Inferior parietal cortex (tissue), 1 donor: ENCODE measurements at regions not wholly inside any gene's neighbourhood (a gene's known extent, or its start where the extent isn't known, plus 50 kb on each side); places are given as distances from the start of the nearest gene placed in this dataset.

Experiments used
- DNase-seq: peaks from one replicate; pipeline ENCODE4 v3.0.0-alpha.2; 2016; ENCODE audit errors: extremely low spot score

DNA sequence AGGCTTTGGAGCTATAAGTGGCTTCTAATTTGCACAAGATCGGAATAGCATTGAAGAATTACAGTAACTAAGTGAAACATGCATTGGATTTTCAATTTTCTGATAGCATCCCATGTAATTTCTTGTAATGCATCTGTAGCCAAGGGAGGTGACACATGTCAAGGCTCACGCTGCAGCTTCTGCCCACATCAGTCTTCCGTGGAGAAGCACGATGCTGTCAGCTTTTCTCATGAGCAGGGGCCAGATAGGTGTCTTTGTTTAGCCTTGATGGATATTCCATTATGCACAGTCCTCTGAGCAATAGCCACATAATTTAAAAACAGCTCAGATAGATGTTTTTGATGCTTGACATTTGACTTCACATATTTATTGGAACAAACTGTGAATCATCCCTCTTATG is 1046.9 kb upstream of the EEF2KMT start:
- DNase-seq: no peak

DNA sequence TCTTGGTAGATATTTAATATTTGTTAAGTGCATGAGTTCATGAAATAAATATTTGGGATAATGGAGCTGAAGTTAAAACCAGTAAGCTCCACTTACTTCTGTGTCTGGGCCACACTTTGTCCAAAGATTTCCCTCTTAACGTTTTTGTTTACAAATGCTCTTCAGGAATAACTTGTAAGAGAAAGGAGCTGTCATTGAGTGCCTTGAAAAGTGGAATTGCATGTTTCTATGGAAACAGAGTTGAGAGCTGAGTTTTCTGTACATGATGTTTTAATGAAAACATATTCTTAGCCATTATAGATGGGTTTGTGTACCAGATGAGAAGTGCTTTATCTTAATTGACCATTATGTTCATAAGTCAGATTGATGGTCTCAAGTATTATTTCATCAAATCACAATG is 1045.4 kb upstream of the EEF2KMT start:
- no peak for DNase-seq

- DNase-seq: no peak
Measured at GRCh38 chr16:6133009-6133557, 1035.5 kb upstream of the EEF2KMT start.

- DNase-seq: peak; percentile 46
Measured at GRCh38 chr16:6132121-6132520, 1034.5 kb upstream of the EEF2KMT start.

- peak; percentile 48 for DNase-seq
Measured at GRCh38 chr16:6131526-6132050, 1034.0 kb upstream of the EEF2KMT start.

- no peak for DNase-seq
Measured at GRCh38 chr16:6125483-6126259, 1028.1 kb upstream of the EEF2KMT start.

- DNase-seq: no peak
Measured at GRCh38 chr16:6124136-6124535, 1026.5 kb upstream of the EEF2KMT start.

- DNase-seq: no peak
Measured at GRCh38 chr16:6122401-6122800, 1024.8 kb upstream of the EEF2KMT start.

DNA sequence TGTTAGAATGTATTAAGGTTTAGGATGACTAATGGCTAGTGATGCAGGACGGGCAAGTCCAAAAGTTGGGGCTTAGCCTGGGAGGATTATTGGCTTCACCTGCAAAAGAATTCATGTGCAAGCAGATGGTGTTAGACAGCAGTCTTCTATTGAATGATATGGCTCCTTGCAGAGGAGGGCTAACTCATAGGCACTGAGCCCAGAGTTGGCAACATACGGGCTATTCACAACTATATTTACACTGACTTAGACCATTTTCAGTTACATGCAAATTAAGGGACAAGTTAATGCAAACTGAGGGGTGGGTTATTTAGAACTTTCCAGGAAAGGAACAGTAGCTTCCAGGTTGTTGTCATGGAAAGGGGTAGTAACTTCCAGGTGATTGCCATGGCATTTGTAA is 1017.1 kb upstream of the EEF2KMT start:
- DNase-seq: no peak

GRCh38 chr16:6113749-6114148 is 1016.2 kb upstream of the EEF2KMT start:
- no peak for DNase-seq

GRCh38 chr16:6112700-6113099 is 1015.1 kb upstream of the EEF2KMT start:
- DNase-seq: no peak

DNA sequence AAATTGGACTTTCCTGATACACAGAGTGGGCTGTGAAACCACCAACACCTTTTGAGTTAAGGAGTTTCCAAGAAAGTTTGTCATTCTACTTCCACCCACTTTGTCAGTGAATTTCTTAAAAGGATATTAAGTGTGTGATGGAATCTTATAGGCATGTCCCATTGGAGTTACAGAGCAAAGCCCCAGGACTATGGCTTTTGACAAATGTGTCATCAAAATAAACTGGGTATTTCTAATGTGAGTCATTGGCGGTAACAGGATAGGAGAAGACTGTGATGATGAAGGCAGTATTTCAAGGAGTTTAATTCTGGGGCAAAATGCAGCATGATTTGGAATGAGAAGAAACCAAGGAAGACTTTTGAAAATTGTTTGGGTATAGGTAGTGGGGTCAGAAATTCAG is 1013.8 kb upstream of the EEF2KMT start:
- no peak for DNase-seq

DNA sequence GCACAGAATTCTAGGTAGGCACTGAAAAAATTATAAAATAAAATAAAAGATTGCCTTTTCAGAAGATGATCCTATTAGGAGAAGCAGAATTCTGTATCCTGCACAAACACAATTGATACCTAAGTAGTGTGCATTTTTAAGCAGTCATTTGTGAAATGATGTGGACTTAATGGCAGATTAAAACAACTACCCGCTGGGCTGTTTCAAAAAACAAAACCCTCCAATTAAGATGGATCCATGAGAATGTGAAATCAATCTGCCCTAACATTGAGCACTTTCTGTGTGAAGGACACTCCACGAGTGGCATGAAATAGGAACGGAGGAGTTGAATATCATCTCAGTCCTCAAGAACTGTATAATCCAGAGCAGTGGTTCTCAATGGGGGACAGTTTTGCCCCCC is 1012.8 kb upstream of the EEF2KMT start:
- DNase-seq: no peak

GRCh38 chr16:6106061-6106460 is 1008.5 kb upstream of the EEF2KMT start:
- DNase-seq: no peak

DNA sequence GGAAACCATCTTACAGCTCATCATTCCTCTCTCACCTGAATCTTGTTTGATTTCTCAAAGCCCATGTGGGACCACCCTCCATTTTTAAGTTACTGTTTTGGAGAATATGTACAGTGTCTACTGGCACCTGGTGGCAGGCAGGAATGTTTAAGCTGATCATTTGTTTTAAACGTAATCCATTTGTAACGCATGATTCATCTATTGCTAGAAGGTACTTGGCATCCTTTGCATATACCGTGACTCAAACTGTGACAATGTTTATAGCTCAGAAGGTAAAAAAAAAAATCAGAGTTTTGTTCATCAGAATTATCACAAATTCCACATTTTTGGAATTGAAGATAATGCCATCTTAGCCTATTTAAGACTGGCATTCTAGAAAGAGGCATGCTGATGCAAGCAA is 1007.5 kb upstream of the EEF2KMT start:
- peak; percentile 7 for DNase-seq

DNA sequence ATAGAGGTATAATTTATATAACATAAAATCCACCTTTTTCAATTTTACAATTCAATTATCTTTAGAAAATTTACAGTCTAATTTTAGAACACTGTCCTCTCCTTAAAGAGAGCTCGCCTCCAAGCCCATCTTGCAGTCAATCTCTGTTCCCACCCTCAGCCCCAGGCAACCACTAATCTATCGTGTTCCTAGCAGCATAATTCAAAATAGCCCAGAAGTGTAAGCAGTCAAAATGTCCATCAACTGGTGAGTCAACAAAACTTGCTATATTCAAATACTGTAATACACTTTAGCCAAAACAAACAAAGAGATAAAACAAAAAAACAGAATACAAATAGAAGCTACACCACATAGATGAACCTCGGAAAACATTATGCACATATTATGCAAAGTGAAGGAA is 1006.8 kb upstream of the EEF2KMT start:
- DNase-seq: no peak

DNA sequence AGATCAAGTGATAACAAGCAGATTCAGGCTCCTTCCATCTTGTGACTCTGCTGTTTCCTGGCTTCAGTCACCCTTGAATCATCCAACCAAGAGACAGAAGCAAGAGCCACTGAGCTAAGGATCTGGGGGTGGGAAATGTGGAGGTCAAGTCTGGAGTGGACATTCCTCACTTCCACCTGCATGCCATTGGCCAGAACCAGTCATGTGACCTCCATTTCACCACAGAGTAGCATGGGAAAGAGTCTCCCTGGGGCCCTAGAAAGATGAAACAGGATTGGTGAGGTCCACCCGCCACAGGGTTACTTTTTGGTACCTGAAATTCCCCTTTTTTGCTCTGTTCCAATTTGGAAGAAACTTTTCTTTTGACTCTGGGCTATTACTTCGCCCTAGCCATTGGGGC is 1006.0 kb upstream of the EEF2KMT start:
- DNase-seq: no peak

GRCh38 chr16:6099102-6099501 is 1001.5 kb upstream of the EEF2KMT start:
- DNase-seq: no peak

DNA sequence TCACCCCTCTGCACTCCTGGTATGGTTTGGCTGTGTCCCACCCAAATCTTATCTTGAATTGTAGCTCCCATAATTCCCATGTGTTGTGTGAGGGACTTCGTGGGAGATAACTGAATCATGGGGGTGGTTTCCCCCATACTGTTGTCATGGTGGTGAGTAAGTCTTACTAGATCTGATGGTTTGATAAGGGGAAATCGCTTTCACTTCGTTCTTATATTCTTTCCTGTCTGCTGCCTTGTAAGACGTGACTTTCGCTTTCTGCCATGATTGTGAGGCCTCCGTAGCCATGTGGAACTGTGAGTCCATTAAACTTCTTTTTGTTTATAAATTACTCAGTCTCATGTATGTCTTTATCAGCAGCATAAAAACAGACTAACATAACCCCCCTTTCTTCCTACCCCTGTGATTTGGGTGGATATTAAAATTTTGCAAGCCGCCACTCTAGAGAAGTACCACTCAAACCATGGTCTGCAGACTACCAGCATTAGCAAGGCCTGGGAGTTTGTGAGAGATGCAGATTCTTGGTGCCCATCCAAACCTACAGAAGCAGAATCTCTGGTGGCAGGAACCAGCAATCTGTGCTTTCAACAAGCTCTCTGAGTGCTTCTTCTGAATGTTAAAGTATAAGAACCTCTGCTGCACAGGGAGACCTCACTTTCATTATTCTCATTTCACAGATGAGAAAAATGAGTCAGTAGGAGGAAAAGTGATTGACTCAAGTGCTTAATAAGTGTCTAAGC is 999.5 kb upstream of the EEF2KMT start:
- DNase-seq: no peak

DNA sequence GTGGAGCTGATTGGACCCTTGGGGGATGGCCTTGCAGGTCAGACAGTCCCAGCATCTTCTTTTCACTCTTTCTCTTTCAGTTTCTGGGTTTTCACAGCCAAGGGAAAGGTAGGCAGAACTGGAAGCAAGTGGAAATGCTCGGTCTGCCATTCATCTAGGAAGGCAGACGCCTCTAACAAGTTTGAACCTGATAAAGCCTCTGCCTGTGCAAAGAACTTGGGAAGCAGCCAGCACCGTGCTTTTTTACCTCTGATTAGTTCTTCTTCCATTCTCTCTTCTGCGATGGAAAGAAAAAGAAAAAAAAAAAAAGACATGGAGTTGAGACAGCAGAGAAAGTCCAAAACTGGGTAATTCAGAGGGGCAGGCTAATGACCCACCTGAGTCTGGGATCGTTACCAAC is 997.8 kb upstream of the EEF2KMT start:
- no peak for DNase-seq

DNA sequence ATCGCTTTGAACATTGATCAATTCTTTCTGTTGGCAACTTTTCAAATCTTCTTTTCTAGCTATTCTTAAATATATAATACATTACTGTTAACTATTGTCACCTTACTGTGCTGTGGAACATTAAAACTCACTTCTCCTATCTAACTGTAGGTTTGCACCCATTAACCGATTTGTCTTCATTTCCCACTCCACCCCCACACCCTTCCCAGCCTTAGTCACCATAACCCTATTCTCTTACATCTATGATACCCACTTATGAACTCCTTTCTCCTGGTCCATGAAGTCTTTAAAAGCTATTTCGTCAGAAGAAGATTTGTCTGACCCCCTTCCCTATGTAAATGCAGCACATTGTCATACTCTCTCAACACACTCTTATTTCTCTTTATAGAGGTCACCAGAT is 993.4 kb upstream of the EEF2KMT start:
- no peak for DNase-seq

DNA sequence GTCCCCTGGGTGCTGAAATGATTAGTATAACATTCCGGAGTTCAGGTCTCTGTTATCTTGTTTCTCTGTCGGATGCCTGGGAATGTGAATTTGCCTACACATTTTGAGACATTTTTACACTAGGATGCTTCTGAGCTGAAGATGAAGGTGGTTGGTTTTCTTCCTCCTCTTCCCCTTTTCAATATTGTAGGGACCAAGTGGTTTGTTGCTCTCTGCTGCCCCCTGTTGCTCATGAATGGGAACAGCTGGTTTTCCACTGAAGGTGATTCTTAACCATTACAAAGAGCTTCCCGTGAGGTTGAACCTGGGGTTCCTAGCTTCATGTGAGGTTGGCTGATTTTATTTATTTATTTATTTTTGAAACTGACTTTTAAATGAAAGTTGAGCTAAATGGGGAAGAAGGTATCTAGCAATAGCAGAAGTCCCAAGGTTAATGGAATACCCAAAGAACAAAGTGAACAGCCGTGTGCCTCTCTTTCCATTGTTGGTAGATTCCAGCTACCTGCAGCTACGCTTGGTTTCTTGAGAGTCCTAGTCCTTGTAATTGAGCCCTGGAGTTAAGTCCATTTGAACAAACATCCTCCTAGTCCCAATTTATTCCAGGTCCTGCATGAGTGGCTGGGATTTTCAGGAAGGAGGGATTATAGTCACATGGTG is 983.9 kb upstream of the EEF2KMT start:
- DNase-seq: peak; percentile 76
